Daoy (cell line): ENCODE measurements at regions not wholly inside any gene's neighbourhood (a gene's known extent, or its start where the extent isn't known, plus 50 kb on each side); places are given as distances from the start of the nearest gene placed in this dataset.
A peak's percentile ranks its signal among the peaks of the same experiment; 100 is the strongest.
"Not testable (repeated sequence)": the region's sequence is repeated elsewhere in the genome, so short reads cannot be mapped to it uniquely, and the experiment has no call there.

Experiments
- DNase-seq: peaks from one replicate; pipeline ENCODE4 v3.0.0-alpha.2; 2015; ENCODE audit warnings: low read depth

DNA sequence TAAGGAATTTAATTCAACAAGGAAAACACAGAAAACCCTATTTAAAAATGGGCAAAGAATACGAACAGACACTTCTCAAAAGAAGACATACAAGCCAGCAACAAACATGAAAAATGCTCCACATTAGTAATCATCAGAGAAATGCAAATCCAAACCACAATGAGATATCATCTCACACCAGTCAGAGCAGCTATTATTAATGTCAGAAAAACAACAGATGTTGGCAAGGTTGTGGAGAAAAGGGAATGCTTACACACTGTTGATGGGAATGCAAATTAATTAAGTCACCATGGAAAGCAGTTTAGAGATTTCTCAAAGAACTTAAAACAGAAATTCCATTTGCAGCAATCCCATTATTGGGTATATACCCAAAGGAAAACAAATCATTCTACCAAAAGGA lies 55.2 kb downstream of the GCC1 start:
- no peak for DNase-seq

DNA sequence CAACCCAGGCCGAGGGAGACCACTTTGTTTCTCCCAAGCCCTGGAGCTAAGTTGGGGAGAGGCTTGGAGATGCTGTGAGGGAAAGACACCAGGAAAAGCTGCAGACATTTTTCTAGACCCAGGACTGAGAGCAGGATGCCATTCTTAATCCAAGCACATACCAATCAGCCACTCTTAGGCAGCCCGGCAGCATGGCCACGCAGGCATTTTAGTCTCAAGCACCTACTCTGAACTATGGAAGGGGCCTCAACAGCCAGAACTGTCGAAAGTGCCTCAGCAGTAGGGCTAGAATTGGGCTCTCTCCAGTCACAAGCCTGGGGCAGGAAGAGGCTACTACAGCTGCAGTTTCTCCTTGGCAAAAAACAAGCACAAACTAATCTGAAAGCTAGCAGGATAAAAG lies 57.8 kb downstream of the GCC1 start:
- no peak for DNase-seq

DNA sequence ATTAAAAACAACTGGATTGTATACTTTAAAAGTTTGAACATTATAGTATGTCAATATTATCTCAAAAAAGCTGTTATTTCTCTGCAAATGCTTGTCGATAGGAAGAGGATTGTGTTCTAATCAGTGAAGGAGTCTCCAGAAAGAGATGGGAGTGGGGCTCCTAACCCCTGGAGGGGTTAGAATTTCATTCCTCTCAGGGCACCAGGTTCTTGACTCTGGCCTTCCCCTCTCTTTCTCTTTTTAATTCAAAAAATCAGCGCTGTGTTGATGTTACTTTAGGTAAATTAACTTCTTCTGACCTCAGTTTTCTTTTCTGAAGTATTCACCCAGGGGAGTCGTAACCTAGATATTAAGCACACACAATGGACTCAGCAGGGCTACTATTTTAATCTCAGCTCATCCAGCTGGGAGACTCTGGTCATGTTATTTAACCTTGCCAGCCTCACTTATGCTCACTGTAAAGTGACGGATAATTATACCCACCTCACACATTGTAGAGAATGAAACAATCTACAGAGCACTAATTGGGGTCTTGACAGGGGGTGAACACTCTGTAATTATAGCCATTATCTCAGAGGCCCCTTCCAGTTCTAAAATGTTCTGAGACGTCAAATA lies 59.4 kb downstream of the GCC1 start:
- DNase-seq, result no peak

DNA sequence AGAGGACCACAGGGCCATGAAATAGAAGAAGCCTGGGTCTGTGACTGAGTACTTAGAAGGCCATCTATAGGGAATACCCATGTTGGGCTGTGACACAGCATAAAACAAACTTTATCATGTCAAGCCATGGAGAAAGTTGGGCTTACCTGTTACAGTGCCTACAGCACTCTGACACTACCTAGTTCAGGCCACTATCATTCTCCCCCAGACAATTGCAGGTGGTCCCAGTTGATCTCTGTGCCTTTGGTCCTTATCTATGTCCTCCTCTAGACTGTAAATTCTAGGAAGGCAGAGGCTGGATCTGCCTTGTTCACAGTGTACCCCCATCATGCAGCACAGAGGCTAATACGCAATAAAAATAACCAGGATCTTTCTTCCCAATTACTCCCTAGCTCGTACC lies 69.1 kb downstream of the GCC1 start:
- no peak for DNase-seq

DNA sequence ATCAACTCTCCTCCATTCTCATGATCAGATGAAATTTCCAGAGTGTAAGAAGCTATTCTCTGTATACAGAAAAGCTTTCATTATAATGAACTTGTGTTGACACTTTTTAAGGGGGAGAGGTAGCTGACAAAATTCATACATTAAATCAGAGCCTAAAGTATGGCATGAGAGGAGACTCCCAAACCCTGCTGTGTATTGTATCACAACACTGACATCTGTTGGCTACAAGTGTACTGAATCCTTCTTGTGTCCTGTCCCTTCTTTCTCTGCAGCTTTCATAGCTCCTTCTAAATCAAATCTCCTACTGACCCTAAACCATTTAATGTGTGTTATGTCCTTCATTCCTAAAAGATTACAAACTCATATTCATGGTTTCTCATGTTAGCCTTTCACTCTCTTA lies 70.9 kb downstream of the GCC1 start:
- DNase-seq, result peak; percentile 27

DNA sequence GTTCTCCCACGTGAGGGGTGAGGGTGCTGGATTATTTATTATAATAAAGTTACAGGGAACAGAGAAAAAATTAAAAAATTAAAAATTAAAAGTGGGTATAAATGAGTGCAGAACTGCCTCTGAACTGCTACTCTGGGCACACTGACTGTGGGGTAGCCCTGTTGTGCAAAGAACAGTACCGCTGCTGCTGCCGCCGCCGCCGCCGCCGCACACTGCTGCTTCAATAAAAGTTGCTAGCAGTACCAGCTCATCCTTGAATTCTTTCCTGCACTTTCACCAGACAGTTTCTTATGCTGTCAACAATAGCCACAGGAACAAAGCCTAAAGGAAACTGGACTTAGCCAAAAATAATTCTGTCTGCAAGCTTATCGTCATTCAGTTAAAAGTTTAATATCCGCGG lies 72.1 kb downstream of the GCC1 start:
- DNase-seq, result no peak

DNA sequence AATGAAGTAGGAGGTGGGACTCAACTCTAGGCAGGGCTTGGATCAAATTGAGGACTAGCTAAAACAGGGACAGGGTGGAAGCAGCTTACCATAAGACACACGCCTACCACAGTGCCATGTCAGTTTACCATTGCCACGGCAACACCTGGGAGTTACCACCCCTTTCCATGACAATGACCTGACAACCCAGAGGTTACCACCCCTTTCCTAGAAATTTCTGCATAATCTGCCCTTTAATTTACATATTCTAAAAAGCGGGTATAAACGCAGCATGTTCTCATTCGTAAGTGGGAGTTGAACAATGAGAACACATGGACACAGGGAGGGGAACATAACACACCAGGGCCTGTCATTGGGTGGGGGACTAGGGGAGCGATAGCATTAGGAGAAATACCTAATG lies 72.7 kb downstream of the GCC1 start:
- DNase-seq, result no peak

DNA sequence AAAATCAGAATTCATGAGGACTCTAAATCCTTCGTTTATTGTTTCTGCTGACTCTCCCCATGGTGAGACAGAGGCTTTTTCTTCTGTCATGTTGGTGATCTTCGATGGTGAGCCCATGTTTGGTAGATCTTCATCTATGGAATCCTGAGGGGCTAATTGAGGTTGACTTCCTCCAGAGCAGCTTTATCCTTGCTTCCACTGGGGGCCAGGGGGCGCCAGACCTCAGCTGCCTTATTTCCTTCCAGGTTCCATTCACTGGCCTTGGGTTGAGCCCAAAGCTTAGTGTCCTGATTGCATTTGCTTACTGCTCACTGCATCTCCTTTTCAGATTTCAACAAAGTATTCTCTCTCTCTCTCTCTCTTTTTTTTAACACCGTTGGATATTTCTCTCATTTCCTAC lies 80.7 kb downstream of the GCC1 start:
- DNase-seq, result peak; percentile 12

DNA sequence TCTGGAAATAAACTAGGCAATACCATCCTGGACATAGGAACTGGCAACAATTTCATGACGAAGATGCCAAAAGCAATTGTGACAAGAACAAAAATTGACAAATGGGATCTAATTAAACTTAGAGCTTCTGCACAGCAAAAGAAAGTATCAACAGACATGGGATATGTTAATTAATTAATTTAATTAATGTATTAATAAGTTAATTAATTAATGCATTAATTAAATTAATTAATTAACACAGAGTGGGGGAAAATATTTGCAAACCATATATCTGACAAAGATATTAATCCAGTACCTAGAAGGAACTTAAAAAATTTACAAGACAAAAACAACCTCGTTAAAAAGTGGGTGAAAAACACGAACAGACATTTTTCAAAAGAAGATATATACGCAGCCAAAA lies 83.6 kb downstream of the GCC1 start:
- no peak for DNase-seq

DNA sequence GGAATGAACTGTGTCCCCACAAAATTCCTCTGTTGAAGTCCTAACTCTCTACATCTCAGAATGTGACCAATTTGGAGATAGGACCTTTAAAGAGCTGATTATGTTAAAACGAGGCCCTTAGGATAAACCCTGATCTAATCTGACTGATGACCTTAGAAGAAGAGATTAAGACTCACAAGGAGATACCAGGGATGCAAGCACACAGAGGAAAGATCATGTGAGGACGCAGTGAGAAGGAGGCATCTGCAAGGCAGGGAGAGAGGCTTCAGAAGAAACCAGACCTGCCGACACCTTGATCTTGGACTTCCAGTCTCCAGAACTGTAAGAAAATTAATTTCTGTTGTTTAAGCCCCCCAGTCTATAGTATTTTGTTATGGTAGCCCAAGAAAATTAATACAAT lies 94.9 kb upstream of the ZNF800 start:
- DNase-seq, result no peak

DNA sequence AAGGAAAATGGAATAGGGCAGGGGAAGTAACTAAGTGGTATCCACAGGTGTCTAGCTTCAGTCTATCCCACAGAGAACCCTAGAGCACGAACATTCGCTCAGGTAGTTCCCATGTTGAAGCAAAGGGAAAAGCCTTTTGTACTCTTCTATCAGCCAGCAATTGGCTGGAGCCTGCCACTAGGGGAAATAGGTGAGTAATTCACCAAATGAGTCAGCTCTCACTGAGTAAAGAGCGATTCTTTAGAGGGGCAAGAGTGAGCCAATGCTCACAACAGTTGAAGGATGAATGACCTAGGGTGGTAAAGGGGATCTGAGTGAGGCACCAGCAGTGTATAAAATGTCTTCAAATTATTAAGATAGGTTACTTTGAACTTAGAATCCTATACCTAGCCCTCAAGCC lies 94.1 kb upstream of the ZNF800 start:
- peak; percentile 25 for DNase-seq

DNA sequence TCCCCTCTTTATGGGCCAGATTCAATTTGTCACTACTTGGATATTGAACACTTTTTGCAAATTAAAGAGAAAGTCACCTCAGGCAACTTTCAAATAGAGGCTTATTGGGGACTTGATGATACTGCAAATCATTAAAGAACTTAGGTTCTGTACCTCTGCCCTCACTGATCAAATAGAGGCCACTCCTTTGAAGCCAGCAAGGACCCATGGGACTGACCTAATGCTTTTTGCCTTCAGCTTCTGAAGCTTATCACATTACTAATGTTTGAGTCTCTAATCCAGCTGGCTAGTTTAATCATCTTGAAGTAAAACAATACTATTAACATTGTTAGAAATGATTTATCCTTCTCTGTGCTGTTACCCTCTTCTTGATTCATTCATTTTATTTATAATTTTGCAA lies 93.0 kb upstream of the ZNF800 start:
- no peak for DNase-seq

DNA sequence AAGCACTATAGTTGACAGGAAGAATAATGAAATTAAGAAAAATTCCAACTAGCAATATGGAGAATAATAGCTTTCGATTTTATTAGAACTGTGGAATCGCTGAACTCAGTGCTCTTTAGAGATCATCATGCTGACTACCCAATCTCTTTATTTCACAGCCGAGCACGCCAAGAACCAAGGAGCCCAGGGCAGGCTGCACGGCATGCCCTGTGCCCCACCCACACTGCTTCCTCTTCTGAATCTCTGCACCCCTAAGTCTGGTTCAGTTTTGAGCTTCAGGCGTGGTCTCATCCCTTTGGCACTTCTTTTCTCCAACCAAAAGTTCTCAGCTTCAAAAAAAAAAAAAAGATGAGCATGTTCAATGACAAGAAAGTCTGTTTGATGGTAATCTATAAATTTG lies 92.4 kb upstream of the ZNF800 start:
- no peak for DNase-seq

DNA sequence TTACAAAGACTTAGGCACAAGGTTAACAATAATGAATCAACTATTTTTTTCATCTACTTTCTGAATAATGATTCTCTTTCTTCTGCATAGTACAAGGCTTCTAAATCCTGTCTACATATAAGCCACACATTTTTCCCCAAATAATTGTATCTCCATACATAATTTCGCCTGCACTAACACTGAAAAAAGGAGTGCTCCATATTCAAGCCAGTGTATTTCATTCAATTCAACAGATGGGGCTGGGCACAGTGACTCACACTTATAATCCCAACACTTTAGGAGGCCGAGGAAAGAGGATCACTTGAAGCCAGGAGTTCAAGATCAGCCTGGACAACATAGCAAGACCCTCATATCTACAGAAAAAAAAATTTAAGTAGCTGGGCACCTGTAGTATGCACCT lies 86.0 kb upstream of the ZNF800 start:
- DNase-seq, result no peak

DNA sequence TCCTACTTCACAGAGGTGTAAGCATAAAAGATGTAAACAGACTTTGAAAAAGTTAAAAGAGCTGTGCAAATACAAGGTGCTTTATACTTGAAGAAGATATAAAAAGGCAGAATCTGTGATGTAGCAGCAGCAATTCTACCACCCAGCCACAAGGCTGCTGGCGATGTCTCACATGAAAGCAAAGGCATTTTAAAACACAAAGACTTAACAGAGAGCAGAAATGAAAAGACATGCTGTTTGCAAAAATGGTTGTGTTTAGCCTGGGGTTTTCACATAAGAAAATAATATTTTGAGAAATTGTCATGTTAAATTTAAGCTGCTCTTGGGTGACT lies 85.5 kb upstream of the ZNF800 start:
- DNase-seq, result no peak

DNA sequence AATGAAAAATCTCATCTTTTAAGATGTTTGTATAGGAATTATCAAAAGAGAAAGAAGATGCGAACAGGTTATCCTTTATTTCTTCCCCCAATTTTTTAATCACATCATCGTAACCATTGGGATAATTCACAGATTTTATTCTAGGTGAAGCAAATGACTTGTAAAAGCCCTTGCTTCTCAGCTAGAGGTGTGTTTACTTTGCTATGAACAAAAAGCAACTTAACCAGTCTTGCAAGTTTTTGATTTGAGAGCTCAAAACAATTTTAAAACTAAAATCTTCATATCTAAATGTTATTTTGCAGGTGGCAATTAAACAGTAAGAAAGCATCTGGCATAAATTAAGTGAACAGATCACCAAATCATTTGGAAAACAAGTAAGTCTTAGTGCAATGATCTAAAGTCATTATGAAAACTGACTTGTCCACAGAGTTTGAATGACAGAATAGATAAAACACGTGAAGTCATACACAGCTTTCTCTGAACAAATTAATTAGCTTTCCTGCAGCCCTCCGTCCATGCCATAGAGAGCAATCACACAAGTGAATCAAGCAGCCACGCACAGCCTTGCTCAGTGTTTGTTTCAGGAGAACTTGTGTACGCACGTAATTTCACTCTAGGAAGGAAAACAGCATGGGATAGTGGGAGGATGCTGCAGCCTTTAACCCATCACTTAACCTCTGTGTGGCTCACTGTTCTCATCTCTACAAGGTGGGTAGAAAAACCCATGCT lies 85.0 kb upstream of the ZNF800 start:
- DNase-seq, result no peak

DNA sequence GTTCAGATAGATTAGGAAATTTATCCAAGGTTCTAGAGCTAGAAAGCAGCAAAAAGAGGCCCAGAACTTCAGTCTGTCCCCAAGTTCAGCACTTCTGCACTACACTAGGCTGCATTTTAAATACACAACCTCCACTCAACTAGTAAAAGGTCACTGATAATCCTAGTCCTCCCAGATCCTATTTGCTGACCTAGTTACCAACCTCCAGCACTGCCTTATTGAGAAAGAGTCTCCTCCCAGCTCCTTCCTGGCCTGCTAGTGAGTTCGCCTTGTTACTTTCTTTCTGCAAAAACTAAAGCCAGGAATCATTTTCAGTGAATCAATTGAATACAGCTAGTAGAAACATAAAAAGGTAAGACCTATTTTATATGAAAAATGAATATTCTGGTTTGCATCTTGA lies 84.1 kb upstream of the ZNF800 start:
- DNase-seq, result no peak

DNA sequence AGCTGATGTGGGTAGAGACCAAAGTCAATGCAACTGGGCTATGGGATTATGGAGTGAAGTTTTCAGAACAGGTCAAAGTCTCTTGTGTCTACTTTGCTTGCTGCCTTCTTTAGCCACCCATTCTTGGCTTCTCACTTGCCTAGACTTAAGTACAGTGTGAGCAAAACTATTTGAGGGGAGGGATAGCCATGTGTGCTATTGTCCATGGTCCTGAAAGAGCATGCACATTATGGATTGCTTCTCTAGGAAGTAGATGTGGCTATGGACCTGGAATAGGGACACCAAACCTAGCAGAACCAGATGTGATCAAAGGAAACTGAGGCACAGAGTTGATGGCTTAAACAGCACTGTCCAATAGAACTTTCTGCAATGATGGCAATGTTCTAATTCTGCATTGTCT lies 81.9 kb upstream of the ZNF800 start:
- DNase-seq, result no peak

DNA sequence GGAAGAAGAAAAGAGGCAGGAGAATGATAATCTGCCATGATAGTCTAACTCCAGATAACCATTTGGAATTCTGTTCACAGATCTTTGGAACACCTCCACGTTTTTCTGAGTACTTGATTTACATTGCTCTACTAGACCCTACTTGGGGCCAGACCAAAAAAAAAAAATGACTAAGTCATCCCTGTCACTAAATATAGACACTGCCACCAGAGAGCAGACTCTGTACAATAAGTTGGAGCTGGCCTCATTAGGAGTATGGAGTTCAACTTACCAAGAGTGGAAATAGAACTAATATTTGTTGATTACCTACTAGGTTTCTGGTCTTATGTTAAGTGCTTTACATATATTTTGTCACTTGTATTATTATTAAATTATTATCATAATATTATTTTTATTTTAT lies 80.9 kb upstream of the ZNF800 start:
- DNase-seq, result no peak

DNA sequence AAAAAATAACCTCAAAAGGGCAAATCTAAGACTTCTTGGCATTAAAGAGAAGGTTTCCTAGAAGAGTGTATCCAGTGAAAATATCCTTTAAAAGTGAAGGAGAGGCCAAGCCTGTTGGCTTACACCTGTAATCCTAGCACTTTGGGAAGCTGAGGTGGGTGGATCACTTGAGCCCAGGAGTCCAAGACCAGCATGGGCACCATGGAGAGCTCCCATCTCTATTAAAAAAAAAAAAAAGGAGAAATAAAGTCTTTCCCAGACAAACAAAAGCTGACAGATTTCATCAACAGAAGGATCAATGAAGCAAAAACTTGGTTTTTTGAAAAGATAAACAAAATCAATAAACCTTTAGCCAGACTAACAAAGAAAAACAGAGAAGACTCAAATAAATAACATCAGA lies 67.6 kb upstream of the ZNF800 start:
- DNase-seq, result no peak

DNA sequence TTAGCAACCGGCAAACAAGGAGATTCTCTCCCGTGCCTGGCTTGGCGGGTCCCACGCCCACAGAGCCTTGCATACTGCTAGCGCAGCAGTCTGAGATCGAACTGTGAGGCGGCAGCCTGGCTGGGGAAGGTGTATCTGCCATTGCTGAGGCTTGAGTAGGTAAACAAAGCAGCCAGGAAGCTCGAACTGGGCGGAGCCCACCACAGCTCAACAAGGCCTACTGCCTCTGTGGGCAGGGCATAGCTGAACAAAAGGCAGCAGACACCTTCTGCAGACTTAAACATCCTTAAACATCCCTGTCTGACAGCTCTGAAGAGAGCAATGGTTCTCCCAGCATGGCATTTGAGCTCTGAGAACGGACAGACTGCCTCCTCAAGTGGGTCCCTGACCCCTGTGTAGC lies 58.8 kb upstream of the ZNF800 start:
- DNase-seq, result not testable (repeated sequence)

DNA sequence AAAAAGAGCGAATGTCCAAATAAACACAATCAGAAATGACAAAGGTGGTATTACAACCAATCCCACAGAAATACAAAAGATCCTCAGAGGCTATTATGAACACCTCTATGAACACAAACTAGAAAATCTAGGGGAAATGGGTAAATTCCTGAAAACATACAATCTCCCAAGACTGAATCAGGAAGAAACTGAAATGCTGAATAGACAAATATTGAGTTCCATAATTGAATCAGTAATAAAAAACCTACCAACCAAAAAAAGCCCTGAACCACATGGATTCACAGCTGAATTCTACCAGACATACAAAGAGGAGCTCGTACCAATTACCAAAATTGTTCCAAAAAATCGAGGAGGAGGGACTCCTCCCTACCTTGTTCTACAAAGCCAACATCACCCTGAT lies 56.1 kb upstream of the ZNF800 start:
- DNase-seq, result no peak

DNA sequence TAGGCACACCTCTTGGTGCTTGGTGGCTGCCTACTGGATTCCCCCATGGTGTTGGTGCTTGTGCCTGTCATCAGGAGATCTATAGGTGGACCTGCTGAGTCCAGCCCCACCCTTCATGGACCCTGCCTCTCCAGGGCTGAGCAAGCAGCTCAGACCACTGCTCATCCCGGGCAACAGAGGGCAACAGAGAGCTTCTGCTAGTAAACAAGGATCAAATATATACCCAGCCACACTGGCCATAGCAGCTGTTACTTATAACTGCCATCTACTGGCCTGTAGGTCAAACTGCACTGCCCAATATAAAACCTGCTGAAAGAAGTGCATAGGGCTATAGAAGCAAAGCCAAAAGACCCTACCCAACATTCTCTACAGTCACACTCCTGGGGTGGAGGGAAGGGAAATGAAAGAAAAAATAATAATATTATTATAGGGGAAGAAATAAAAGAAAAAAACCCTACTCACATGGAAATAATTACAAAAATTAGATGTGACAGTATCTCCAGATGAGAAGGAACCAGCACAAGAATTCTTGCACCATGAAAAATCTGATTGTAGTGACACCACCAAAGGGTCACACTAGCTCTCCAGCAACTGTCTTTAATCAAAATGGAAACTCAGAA lies 54.9 kb upstream of the ZNF800 start:
- peak; percentile 54 for DNase-seq

DNA sequence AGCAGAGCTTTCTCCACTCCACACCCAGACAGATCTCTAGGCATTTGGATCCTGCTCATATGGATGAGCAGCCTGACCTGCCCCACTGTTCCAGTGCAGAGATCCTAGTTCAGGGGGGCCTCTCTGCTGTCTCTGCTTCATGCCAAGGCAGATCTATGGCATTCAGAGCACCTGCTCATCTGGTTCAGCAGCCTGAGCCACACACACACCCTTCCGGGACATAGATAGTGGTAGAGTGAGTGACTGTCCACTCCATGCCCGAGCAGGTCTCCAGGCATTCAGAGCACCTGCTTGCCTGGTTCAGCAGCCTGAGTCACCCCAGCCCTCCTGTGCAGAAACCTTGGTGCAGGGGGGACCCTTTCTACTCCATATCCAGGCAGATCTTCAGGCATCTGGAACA lies 54.3 kb upstream of the ZNF800 start:
- DNase-seq, result no peak
